Caco-2 (cell line): ENCODE measurements at regions not wholly inside any gene's neighbourhood (a gene's known extent, or its start where the extent isn't known, plus 50 kb on each side); places are given as distances from the start of the nearest gene placed in this dataset.

ENCODE experiments used
- BruUV-seq: library from RNA; stranded (reverse); fragments of 400-500 nt; replicated peaks from 2 replicates; lab custom pipeline; 2021; lab: Mats Ljungman, UMichigan
- CTCF ChIA-PET: fragments of 300-600 bp; sonication (Branson Sonifier 250); formaldehyde crosslinking; loops from one replicate; lab custom pipeline; 2022; ENCODE audit warnings: antibody characterized with exemption; lab: Charles Lee
- POLR2A ChIA-PET: fragments of 300-600 bp; sonication (Branson Sonifier 250); formaldehyde crosslinking; loops from one replicate; lab custom pipeline; 2022; ENCODE audit warnings: antibody characterized with exemption; lab: Charles Lee
- DNase-seq, 2 experiments: peaks; one replicate each; pipeline versions ENCODE4 v3.0.0 to v3.0.0-alpha.2; 2020 to 2022
- H3K27me3 ChIP-seq: replicated peaks from 2 replicates; pipeline ENCODE4 v1.6.0; 2011; ENCODE audit warnings: low read length; ENCODE audit not compliant: control insufficient read depth, insufficient read depth
- H3K36me3 ChIP-seq: 2 replicates; pipeline ENCODE4 v1.5.1; 2011; ENCODE audit warnings: low read length; ENCODE audit not compliant: control insufficient read depth, insufficient read depth
- H3K4me1 ChIP-seq: fragments of 250-450 bp; sonication (Bioruptor Pico); 2 replicates; pipeline ENCODE4 v1.5.1; 2020; ENCODE audit warnings: mild to moderate bottlenecking
- H3K4me3 ChIP-seq: 2 replicates; pipeline ENCODE4 v1.5.1; 2011; ENCODE audit warnings: low read depth, mild to moderate bottlenecking, control low read depth, low read length
- H3K9me3 ChIP-seq: fragments of 250-450 bp; sonication (Bioruptor Pico); 2 replicates; pipeline ENCODE4 v1.5.1; 2020; ENCODE audit warnings: mild to moderate bottlenecking, moderate library complexity
- H3K27ac Mint-ChIP-seq: one replicate; pipeline ENCODE4 v1.8.0; 2022; ENCODE audit warnings: mixed read lengths; ENCODE audit not compliant: unreplicated experiment
- H3K27me3 Mint-ChIP-seq: one replicate; pipeline ENCODE4 v1.8.0; 2022; ENCODE audit warnings: mixed read lengths; ENCODE audit not compliant: insufficient read depth, unreplicated experiment
- H3K36me3 Mint-ChIP-seq: one replicate; pipeline ENCODE4 v1.8.0; 2022; ENCODE audit warnings: mild to moderate bottlenecking, mixed read lengths; ENCODE audit not compliant: insufficient read depth, unreplicated experiment
- H3K4me1 Mint-ChIP-seq: one replicate; pipeline ENCODE4 v1.8.0; 2022; ENCODE audit warnings: low read depth, mixed read lengths; ENCODE audit not compliant: unreplicated experiment
- H3K4me3 Mint-ChIP-seq: one replicate; pipeline ENCODE4 v1.8.0; 2022; ENCODE audit warnings: mild to moderate bottlenecking, moderate library complexity, mixed read lengths; ENCODE audit not compliant: unreplicated experiment
- H3K9me3 Mint-ChIP-seq: one replicate; pipeline ENCODE4 v1.8.0; 2022; ENCODE audit warnings: mixed read lengths; ENCODE audit not compliant: unreplicated experiment
- CTCF ChIP-seq, 2 experiments: fragments of 200-600 bp in 1 of 2; IDR thresholded peaks; 1 replicate in 1 of 2; 2 replicates in 1 of 2; pipeline versions ENCODE4 v1.5.1 to v1.8.0; 2011 to 2022; ENCODE audit warnings: antibody characterized with exemption in 1 of 2, control low read depth in 1 of 2, inconsistent platforms in 1 of 2, low read depth in 1 of 2, low read length in 1 of 2, mild to moderate bottlenecking in 1 of 2, moderate library complexity in 1 of 2; ENCODE audit not compliant: insufficient read depth in 1 of 2, severe bottlenecking in 1 of 2, unreplicated experiment in 1 of 2
- intact Hi-C: fragments of 100-400 bp; cut with micrococcal nuclease; formaldehyde crosslinking; loops from one replicate; pipeline ENCODE4 v1.10.0; 2022; ENCODE audit not compliant: unreplicated experiment

- H3K4me3 Mint-ChIP-seq, result no peak overlapping the region
- CTCF ChIA-PET, result no interaction called here
- H3K27me3 Mint-ChIP-seq, result peaks cover 38% of the 10 kb centered on the region
- no peak for DNase-seq
- Histone ChIP-seq H3K4me1 (no peaks in the 10 kb centered on the region), H3K36me3 (no peaks in the 10 kb centered on the region), H3K9me3 (no peaks in the 10 kb centered on the region), H3K4me3 (no peak overlapping the region), H3K27me3 (no peaks in the 10 kb centered on the region; the same call in 1 of the 2 replicates)
- POLR2A ChIA-PET, result no interaction called here
- intact Hi-C loops, result no loop called here
- no peaks in the 10 kb centered on the region for H3K36me3 Mint-ChIP-seq
- H3K4me1 Mint-ChIP-seq, result no peaks in the 10 kb centered on the region
- TF ChIP-seq CTCF (IDR thresholded peaks at IDR 0.05; ENCODE audit: insufficient read depth in 1 of 2, low read depth in 1 of 2, low read length in 1 of 2, severe bottlenecking in 1 of 2, unreplicated experiment in 1 of 2), result no peak
- BruUV-seq, result no TSS peak
- peaks cover 17% of the 10 kb centered on the region for H3K9me3 Mint-ChIP-seq
- no peak overlapping the region for H3K27ac Mint-ChIP-seq
These were observed 139.0 kb downstream of the BRD1 start for GRCh38 chr22:49688516-49689254.

GRCh38 chr22:49687786-49688515 lies 139.7 kb downstream of the BRD1 start:
- POLR2A ChIA-PET, result no interaction called here
- intact Hi-C loops, result no loop called here

More at GRCh38 chr22:49687786-49688515, 139.7 kb downstream of the BRD1 start:
- no TSS peak for BruUV-seq
- Histone ChIP-seq H3K27me3 (no peaks in the 10 kb centered on the region; the same call in 1 of the 2 replicates), H3K9me3 (no peaks in the 10 kb centered on the region), H3K36me3 (no peaks in the 10 kb centered on the region), H3K4me1 (no peaks in the 10 kb centered on the region), H3K4me3 (no peak overlapping the region)
- no peak overlapping the region for H3K27ac Mint-ChIP-seq
- no peak for DNase-seq
- TF ChIP-seq CTCF (IDR thresholded peaks at IDR 0.05; ENCODE audit: insufficient read depth in 1 of 2, low read depth in 1 of 2, low read length in 1 of 2, severe bottlenecking in 1 of 2, unreplicated experiment in 1 of 2), result no peak
- no peaks in the 10 kb centered on the region for H3K36me3 Mint-ChIP-seq
- H3K9me3 Mint-ChIP-seq, result peaks cover 17% of the 10 kb centered on the region
- peaks cover 38% of the 10 kb centered on the region for H3K27me3 Mint-ChIP-seq
- no peaks in the 10 kb centered on the region for H3K4me1 Mint-ChIP-seq
- CTCF ChIA-PET, result no interaction called here
- no peak overlapping the region for H3K4me3 Mint-ChIP-seq
